ENCODE measurements at regions not wholly inside any gene's neighbourhood (a gene's known extent, or its start where the extent isn't known, plus 50 kb on each side); places are given as distances from the start of the nearest gene placed in this dataset.
"Not testable (repeated sequence)": the region's sequence is repeated elsewhere in the genome, so short reads cannot be mapped to it uniquely, and the experiment has no call there.

- not testable (repeated sequence) for DNase-seq (ENCODE audit: low read depth, low spot score)
Measured at GRCh38 chr14:106184771-106185170, 658.4 kb downstream of the TMEM121 start.

GRCh38 chr14:106185174-106185836 is 658.9 kb downstream of the TMEM121 start:
- DNase-seq (ENCODE audit: low read depth, low spot score) = not testable (repeated sequence)

DNA sequence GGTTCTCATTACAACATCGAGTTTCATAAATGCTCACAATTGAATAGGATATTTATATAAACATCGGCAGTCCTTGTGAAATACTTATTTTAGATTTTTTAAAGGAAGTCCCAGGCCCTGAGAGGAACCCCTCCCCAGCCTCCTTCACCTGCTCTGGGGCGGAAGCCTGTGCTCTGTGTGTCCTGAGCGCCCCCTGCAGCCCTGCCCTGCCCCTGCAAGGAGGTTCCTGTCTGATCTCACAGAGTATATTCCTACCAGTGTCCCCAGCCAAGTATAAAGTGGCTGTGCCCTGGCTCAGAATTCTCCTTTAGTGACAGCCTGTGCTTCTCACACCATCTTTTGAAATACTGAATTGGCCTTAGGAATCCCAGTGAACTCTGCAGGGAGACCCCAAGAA is 659.5 kb downstream of the TMEM121 start:
- no peak for DNase-seq (ENCODE audit: low read depth, low spot score)

GRCh38 chr14:106187216-106187615 is 660.8 kb downstream of the TMEM121 start:
- no peak for DNase-seq (ENCODE audit: low read depth, low spot score)

GRCh38 chr14:106192701-106193100 is 666.3 kb downstream of the TMEM121 start:
- DNase-seq (ENCODE audit: low read depth, low spot score) = not testable (repeated sequence)

GRCh38 chr14:106196459-106196858 is 670.1 kb downstream of the TMEM121 start:
- DNase-seq (ENCODE audit: low read depth, low spot score) = not testable (repeated sequence)

GRCh38 chr14:106197264-106197663 is 670.9 kb downstream of the TMEM121 start:
- not testable (repeated sequence) for DNase-seq (ENCODE audit: low read depth, low spot score)

GRCh38 chr14:106199097-106199496 is 672.7 kb downstream of the TMEM121 start:
- no peak for DNase-seq (ENCODE audit: low read depth, low spot score)

GRCh38 chr14:106200541-106201315 is 674.3 kb downstream of the TMEM121 start:
- DNase-seq (ENCODE audit: low read depth, low spot score) = no peak

- DNase-seq (ENCODE audit: low read depth, low spot score) = no peak
Measured at GRCh38 chr14:106201376-106201775, 675.0 kb downstream of the TMEM121 start.

GRCh38 chr14:106203438-106203837 is 677.1 kb downstream of the TMEM121 start:
- DNase-seq (ENCODE audit: low read depth, low spot score) = no peak

DNA sequence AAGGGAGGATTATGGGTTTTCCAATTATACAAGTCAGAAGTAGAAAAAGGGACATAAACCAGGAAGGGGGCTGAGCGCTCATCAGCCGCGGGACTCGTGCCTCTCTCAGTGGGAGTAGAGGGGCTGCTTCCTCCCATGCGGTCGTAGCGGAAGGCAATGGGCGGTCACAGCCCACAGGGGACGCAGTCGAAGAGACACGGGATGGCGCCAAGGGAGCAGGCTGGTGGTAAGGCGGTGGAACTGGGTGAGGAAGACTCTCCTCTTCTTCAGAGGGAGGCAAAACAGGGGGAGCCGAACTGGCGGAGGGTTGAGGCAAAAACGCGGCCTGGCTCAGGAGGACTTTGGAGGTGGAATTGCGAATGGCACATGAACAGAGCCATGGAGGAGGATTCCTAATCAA is 677.7 kb downstream of the TMEM121 start:
- no peak for DNase-seq (ENCODE audit: low read depth, low spot score)

GRCh38 chr14:106207316-106207715 is 680.9 kb downstream of the TMEM121 start:
- no peak for DNase-seq (ENCODE audit: low read depth, low spot score)

- no peak for DNase-seq (ENCODE audit: low read depth, low spot score)
Measured at GRCh38 chr14:106208794-106209193, 682.4 kb downstream of the TMEM121 start.

DNA sequence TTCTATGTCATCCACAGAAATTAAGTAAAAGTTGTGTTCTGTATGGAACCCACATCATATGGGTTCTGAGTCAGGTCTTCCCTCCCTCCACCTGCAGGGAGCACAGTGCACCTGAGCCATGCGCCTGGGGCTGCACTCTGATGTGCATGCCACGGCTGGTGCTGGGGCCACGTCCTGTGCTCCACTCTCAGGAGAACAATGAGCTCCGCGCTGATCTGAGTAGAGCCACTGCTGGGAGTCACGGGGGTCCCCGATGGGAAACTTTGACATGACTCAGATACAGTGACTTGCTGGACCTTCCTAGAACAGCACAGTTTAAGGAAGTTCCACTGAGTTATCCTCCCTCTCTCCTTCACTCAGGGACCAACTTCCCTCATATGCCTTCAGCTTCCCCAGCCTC is 683.4 kb downstream of the TMEM121 start:
- DNase-seq (ENCODE audit: low read depth, low spot score) = no peak

DNA sequence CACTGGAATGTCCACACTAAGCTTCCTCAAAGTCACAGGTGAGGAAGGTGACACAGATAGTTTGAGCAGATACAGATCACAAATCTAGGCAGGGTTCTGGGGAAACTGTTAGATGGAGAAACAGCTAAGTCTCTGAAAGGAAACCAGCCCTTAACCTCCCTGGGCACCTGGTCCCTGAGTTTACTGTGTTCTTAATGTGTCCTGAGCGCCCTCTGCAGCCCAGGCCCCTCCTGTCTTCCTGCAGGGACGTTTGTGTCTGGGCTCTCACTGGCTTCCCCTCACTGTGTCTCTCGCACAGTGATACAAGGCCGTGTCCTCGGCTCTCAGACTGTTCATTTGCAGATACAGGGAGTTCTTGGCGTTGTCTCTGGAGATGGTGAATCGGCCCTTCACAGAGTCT is 684.3 kb downstream of the TMEM121 start:
- no peak for DNase-seq (ENCODE audit: low read depth, low spot score)

DNA sequence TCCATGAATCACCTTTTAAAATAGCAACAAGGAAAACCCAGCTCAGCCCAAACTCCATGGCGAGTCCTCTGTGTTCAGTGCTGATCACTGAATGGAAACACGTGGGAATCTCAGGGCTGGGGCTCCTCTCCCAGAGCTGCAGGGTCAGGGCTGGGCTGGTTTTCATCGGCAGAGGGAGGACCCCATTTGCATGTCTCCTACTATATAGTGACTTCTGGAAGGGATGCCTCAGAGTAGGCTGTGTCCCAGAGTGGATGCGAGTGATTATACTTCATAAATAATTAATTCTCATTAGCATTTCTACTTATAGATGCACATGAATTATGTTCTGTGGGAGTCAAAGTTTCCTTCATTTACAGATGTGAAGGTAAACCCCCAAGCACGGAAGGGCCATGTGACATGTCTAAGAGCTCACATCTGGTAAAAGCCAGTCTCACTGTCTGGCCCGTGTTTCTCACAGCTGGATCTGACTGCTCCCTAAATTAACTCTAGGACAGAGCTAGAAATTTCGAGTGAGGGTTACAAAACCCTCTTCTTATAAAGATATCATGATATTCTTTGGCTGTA is 685.0 kb downstream of the TMEM121 start:
- no peak for DNase-seq (ENCODE audit: low read depth, low spot score)

GRCh38 chr14:106215229-106215628 is 688.8 kb downstream of the TMEM121 start:
- no peak for DNase-seq (ENCODE audit: low read depth, low spot score)

DNA sequence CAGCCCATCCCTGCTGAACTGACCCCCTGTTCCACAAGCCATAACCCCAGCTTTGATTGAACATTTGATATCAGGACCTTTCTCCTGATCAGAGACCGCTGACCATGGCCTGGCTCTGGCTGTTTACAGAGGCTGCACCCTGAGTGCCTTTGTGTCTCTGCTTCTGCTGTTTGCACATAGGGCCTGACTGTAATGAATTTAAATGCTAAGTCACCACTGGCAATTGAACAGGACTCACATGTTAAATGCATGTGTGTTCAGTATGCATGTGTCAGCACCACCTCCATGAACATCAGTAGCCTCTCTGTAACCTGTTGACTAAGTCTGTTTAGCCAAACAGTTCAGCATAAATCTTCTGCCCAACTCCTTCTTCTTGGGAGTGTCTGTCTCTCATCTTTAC is 690.3 kb downstream of the TMEM121 start:
- DNase-seq (ENCODE audit: low read depth, low spot score) = no peak

DNA sequence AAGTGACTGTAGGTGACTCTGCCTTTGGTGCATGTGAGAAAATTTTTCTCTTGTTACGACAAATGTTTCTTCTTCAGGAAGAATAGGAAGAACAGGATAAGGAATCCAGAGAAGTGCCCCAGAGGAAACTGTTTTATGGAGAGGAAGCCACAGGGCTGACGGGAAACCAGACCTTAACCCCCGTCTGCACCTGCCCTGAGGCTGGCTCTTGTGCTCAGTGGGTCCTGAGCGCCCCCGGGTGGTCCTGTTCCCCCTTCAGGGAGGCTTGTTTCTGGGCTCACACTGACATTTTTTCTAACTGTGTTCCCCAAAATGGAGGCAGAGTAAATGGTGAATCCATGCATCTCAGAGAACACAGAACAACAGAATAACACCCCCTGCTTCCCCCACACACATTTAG is 691.8 kb downstream of the TMEM121 start:
- DNase-seq (ENCODE audit: low read depth, low spot score) = no peak

DNA sequence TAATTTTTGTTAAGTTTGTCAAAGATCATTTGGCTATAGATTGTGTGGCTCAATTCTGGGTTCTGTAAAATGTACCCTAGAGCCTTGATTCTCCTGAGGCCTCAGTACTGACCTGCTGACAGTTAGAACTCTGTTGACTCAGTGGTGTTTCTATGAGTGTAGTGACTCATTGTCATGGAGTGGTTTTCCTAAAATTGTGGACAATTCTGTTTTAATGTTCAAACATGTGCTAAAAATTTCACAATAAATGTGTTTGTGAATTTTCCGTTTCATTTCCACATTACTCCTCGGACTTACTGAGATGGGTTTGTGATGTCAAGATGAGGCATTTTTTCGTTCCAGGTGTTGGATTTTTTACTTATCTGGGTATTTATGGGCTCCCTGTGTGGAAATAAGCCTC is 695.9 kb downstream of the TMEM121 start:
- no peak for DNase-seq (ENCODE audit: low read depth, low spot score)

DNA sequence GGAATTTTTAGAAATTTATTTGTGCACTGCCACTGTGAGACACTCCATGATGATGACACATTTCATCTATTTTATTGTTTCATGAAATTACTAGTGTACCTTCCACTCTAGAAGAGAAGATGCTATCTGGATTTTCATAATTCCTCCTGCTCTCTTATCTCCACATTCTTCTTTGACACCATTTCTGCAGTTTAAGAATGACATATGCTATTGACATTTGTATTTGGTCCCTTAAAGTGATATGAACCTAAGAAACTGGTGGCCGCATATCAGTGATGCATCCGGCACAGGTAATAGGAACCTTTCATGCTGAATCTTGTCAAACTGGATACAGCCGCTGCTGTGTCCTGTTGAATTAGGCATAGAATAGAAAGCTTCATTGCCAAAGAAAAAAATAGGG is 696.3 kb downstream of the TMEM121 start:
- no peak for DNase-seq (ENCODE audit: low read depth, low spot score)

GRCh38 chr14:106227793-106228192 is 701.4 kb downstream of the TMEM121 start:
- no peak for DNase-seq (ENCODE audit: low read depth, low spot score)
